GM23338 (cell line): ENCODE measurements at regions not wholly inside any gene's neighbourhood (a gene's known extent, or its start where the extent isn't known, plus 50 kb on each side); places are given as distances from the start of the nearest gene placed in this dataset.
"Not testable (repeated sequence)": the region's sequence is repeated elsewhere in the genome, so short reads cannot be mapped to it uniquely, and the experiment has no call there.

Experiments used
- ATAC-seq: fragments of 200-7000 bp; cut with Tn5 transposase; 3 replicates; pipeline ENCODE4 v1.9.1; 2020
- DNase-seq: peaks from one replicate; pipeline ENCODE4 v3.0.0-alpha.2; 2015; ENCODE audit warnings: low spot score
- H2AFZ ChIP-seq: fragments of 200-600 bp; sonication (generic); 2 replicates; pipeline ENCODE4 v1.8.0; 2016; ENCODE audit warnings: antibody characterized with exemption, mild to moderate bottlenecking, moderate library complexity
- H3F3A ChIP-seq: fragments of 200-600 bp; sonication (generic); replicated peaks from 2 replicates; pipeline ENCODE4 v1.8.0; 2017; ENCODE audit warnings: antibody characterized with exemption, mixed run types, low read depth
- H3K27ac ChIP-seq: fragments of 200-600 bp; sonication (generic); 2 replicates; pipeline ENCODE4 v1.6.1; 2016; ENCODE audit warnings: low read depth
- H3K27me3 ChIP-seq: fragments of 200-600 bp; sonication (generic); 2 replicates; pipeline ENCODE4 v1.8.0; 2016; ENCODE audit warnings: mild to moderate bottlenecking, mixed run types, moderate library complexity; ENCODE audit not compliant: insufficient read depth
- H3K36me3 ChIP-seq: fragments of 200-600 bp; sonication (generic); 2 replicates; pipeline ENCODE4 v1.8.0; 2016; ENCODE audit warnings: mild to moderate bottlenecking; ENCODE audit not compliant: insufficient read depth
- H3K4me1 ChIP-seq: fragments of 200-600 bp; sonication (generic); 2 replicates; pipeline ENCODE4 v1.8.0; 2016; ENCODE audit warnings: mild to moderate bottlenecking, moderate library complexity; ENCODE audit not compliant: insufficient read depth
- H3K4me2 ChIP-seq: fragments of 200-600 bp; sonication (generic); 2 replicates; pipeline ENCODE4 v1.7.1; 2017; ENCODE audit warnings: mixed run types
- H3K4me3 ChIP-seq: fragments of 200-600 bp; sonication (generic); 2 replicates; pipeline ENCODE4 v1.6.1; 2016; ENCODE audit warnings: mixed run types
- H3K79me2 ChIP-seq: fragments of 200-600 bp; sonication (generic); replicated peaks from 2 replicates; pipeline ENCODE4 v1.8.0; 2017; ENCODE audit warnings: mild to moderate bottlenecking; ENCODE audit not compliant: insufficient read depth
- H3K9me2 ChIP-seq: fragments of 200-600 bp; sonication (generic); 2 replicates; pipeline ENCODE4 v1.8.0; 2017; ENCODE audit not compliant: insufficient read depth
- H4K20me1 ChIP-seq: fragments of 200-600 bp; sonication (generic); replicated peaks from 2 replicates; pipeline ENCODE4 v1.8.0; 2017; ENCODE audit warnings: mild to moderate bottlenecking; ENCODE audit not compliant: insufficient read depth
- H3K27ac Mint-ChIP-seq: 2 replicates; pipeline ENCODE4 v1.8.0; 2020; ENCODE audit warnings: inconsistent platforms, mild to moderate bottlenecking, moderate library complexity, mixed read lengths
- H3K27me3 Mint-ChIP-seq: 3 replicates; pipeline ENCODE4 v1.8.0; 2022; ENCODE audit warnings: low read depth, mild to moderate bottlenecking, moderate library complexity, mixed read lengths, inconsistent platforms; ENCODE audit not compliant: insufficient read depth, poor library complexity
- H3K36me3 Mint-ChIP-seq: 3 replicates; pipeline ENCODE4 v1.8.0; 2021; ENCODE audit warnings: low read depth, mild to moderate bottlenecking, inconsistent platforms, moderate library complexity, mixed read lengths
- H3K4me1 Mint-ChIP-seq: 3 replicates; pipeline ENCODE4 v1.8.0; 2020; ENCODE audit warnings: mild to moderate bottlenecking, inconsistent platforms, mixed read lengths
- H3K4me3 Mint-ChIP-seq: 3 replicates; pipeline ENCODE4 v1.8.0; 2021; ENCODE audit warnings: moderate library complexity, mild to moderate bottlenecking, inconsistent platforms, mixed read lengths
- H3K9me3 Mint-ChIP-seq: 3 replicates; pipeline ENCODE4 v1.8.0; 2020; ENCODE audit warnings: moderate library complexity, mild to moderate bottlenecking, inconsistent platforms, mixed read lengths
- CREB1 ChIP-seq: fragments of 250-450 bp; sonication (Bioruptor Pico); IDR thresholded peaks from 2 replicates; pipeline ENCODE4 v1.5.0; 2020; ENCODE audit warnings: low read depth, mild to moderate bottlenecking, moderate library complexity
- CTCF ChIP-seq, 2 experiments: fragments of 200-600 bp in 1 of 2; sonication (generic) in 1 of 2; conservative IDR thresholded peaks; 2 replicates each; pipeline versions ENCODE4 v1.5.1 to v1.6.1; 2016 to 2017; ENCODE audit warnings: antibody characterized with exemption in 2 of 2, low read depth in 2 of 2, mild to moderate bottlenecking in 2 of 2, moderate library complexity in 1 of 2
- ETS1 ChIP-seq: IDR thresholded peaks from 2 replicates; pipeline ENCODE4 v1.6.1; 2016; ENCODE audit warnings: antibody characterized with exemption
- EZH2 ChIP-seq: fragments of 200-600 bp; sonication (generic); IDR thresholded peaks from one replicate; pipeline ENCODE4 v1.8.0; 2017; ENCODE audit warnings: antibody characterized with exemption, mild to moderate bottlenecking, low read depth; ENCODE audit not compliant: unreplicated experiment
- EZH2phosphoT487 ChIP-seq: fragments of 200-600 bp; sonication (generic); IDR thresholded peaks from one replicate; pipeline ENCODE4 v1.8.1; 2018; ENCODE audit warnings: antibody characterized with exemption; ENCODE audit not compliant: unreplicated experiment
- JUNB ChIP-seq: IDR thresholded peaks from one replicate; pipeline ENCODE4 v1.6.1; 2016; ENCODE audit warnings: antibody characterized with exemption; ENCODE audit not compliant: unreplicated experiment
- NANOG ChIP-seq: IDR thresholded peaks from 2 replicates; pipeline ENCODE4 v1.6.1; 2016; ENCODE audit warnings: antibody characterized with exemption, borderline replicate concordance
- POLR2AphosphoS5 ChIP-seq: IDR thresholded peaks from 2 replicates; pipeline ENCODE4 v1.6.1; 2016; ENCODE audit warnings: antibody characterized with exemption, low read depth
- REST ChIP-seq: IDR thresholded peaks from one replicate; pipeline ENCODE4 v1.6.1; 2018; ENCODE audit warnings: antibody characterized with exemption; ENCODE audit not compliant: unreplicated experiment
- STAT1 ChIP-seq: IDR thresholded peaks from one replicate; pipeline ENCODE4 v1.6.1; 2016; ENCODE audit warnings: antibody characterized with exemption; ENCODE audit not compliant: unreplicated experiment
- ZNF114 ChIP-seq: fragments of 250-450 bp; sonication (Bioruptor Pico); IDR thresholded peaks from 2 replicates; pipeline ENCODE4 v1.5.0; 2020; ENCODE audit warnings: mild to moderate bottlenecking, moderate library complexity
- ZNF331 ChIP-seq: fragments of 250-450 bp; sonication (Bioruptor Pico); IDR thresholded peaks from 2 replicates; pipeline ENCODE4 v1.5.0; 2020; ENCODE audit warnings: low read depth, mild to moderate bottlenecking, moderate library complexity

- TF ChIP-seq CTCF (conservative IDR thresholded peaks at IDR 0.05; ENCODE audit: low read depth in 2 of 2) (no peak), JUNB (no peak), EZH2phosphoT487 (no peak), REST (no peak), CREB1 (CRISPR knock-in tag) (no peak), STAT1 (no peak), EZH2 (no peak), NANOG (no peak), POLR2AphosphoS5 (no peak), ZNF114 (CRISPR knock-in tag) (no peak)
Observed at GRCh38 chr11:90585491-90585890, 362.6 kb upstream of the CHORDC1 start (continued).

- not testable (repeated sequence) for H3K4me3 Mint-ChIP-seq
Observed at GRCh38 chr11:90582999-90583398, 360.1 kb upstream of the CHORDC1 start.

GRCh38 chr11:90564531-90564930 lies 341.7 kb upstream of the CHORDC1 start:
- H3K9me3 Mint-ChIP-seq, result no peaks in the 10 kb centered on the region
- no peak for DNase-seq
- no peak for TF ChIP-seq REST
- no peak for TF ChIP-seq CTCF (conservative IDR thresholded peaks at IDR 0.05; ENCODE audit: low read depth in 2 of 2)
- no peak for TF ChIP-seq ZNF331 (CRISPR knock-in tag)
- no peak for TF ChIP-seq ETS1

More at GRCh38 chr11:90582999-90583398, 360.1 kb upstream of the CHORDC1 start:
- H3K4me3 ChIP-seq, H3K27me3 Mint-ChIP-seq, H3K36me3 Mint-ChIP-seq, H3K79me2 ChIP-seq, H2AFZ ChIP-seq, H3K4me2 ChIP-seq, H4K20me1 ChIP-seq, H3K27me3 ChIP-seq, ATAC-seq, H3K36me3 ChIP-seq, H3K27ac ChIP-seq, H3F3A ChIP-seq, H3K27ac Mint-ChIP-seq, H3K4me1 ChIP-seq, DNase-seq, H3K4me1 Mint-ChIP-seq, H3K9me2 ChIP-seq: not testable (repeated sequence)
- H3K9me3 Mint-ChIP-seq, result peaks cover 17% of the 10 kb centered on the region

More at GRCh38 chr11:90564531-90564930, 341.7 kb upstream of the CHORDC1 start:
- no peaks in the 10 kb centered on the region for H3F3A ChIP-seq
- H3K27me3 ChIP-seq, result no peaks in the 10 kb centered on the region
- H3K9me2 ChIP-seq, result no peaks in the 10 kb centered on the region
- H2AFZ ChIP-seq, result no peak overlapping the region
- H4K20me1 ChIP-seq, result no peaks in the 10 kb centered on the region
- no peak overlapping the region for H3K27ac ChIP-seq
- no peaks in the 10 kb centered on the region; the same call in 2 of the 3 replicates for H3K4me1 Mint-ChIP-seq
- H3K79me2 ChIP-seq, result no peaks in the 10 kb centered on the region
- H3K36me3 Mint-ChIP-seq, result no peaks in the 10 kb centered on the region
- ATAC-seq, result no peak
- no peak overlapping the region for H3K4me2 ChIP-seq
- no peaks in the 10 kb centered on the region for H3K36me3 ChIP-seq
- H3K4me1 ChIP-seq, result no peaks in the 10 kb centered on the region
- no peak overlapping the region for H3K4me3 ChIP-seq
- H3K4me3 Mint-ChIP-seq, result no peak overlapping the region
- no peak overlapping the region for H3K27ac Mint-ChIP-seq
- no peaks in the 10 kb centered on the region for H3K27me3 Mint-ChIP-seq
